ENCODE measurements at regions not wholly inside any gene's neighbourhood (a gene's known extent, or its start where the extent isn't known, plus 50 kb on each side); places are given as distances from the start of the nearest gene placed in this dataset.

DNA sequence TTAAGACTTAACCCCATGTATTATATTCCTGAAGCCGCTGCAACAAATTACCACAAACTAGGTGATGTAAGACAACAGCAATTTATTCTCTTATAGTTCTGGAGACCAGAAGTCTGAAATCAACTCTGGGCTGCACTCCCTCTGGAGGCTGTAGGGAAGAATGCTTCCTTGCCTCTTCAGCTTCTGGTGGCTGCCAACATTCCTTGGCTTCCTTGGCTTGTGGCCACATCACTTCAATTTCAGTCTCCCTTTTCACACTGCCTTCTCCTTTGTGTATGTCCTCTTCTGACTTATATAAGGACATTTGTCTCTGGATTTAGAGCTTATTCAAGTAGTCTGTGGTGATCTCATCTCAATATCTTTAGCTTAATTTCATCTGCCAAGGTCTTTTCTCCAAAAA lies 141.6 kb downstream of the DHX35 start:
- TF ChIP-seq, protein P1, sequence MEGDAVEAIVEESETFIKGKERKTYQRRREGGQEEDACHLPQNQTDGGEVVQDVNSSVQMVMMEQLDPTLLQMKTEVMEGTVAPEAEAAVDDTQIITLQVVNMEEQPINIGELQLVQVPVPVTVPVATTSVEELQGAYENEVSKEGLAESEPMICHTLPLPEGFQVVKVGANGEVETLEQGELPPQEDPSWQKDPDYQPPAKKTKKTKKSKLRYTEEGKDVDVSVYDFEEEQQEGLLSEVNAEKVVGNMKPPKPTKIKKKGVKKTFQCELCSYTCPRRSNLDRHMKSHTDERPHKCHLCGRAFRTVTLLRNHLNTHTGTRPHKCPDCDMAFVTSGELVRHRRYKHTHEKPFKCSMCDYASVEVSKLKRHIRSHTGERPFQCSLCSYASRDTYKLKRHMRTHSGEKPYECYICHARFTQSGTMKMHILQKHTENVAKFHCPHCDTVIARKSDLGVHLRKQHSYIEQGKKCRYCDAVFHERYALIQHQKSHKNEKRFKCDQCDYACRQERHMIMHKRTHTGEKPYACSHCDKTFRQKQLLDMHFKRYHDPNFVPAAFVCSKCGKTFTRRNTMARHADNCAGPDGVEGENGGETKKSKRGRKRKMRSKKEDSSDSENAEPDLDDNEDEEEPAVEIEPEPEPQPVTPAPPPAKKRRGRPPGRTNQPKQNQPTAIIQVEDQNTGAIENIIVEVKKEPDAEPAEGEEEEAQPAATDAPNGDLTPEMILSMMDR (IDR thresholded peaks at IDR 0.05), result no peak
- no peak for TF ChIP-seq POLR2A (IDR thresholded peaks at IDR 0.05)

Data from body of pancreas (tissue), 4 donors.